Fibroblast of skin of right biceps (primary cell): ENCODE measurements at regions not wholly inside any gene's neighbourhood (a gene's known extent, or its start where the extent isn't known, plus 50 kb on each side); places are given as distances from the start of the nearest gene placed in this dataset.

ENCODE experiments used
- DNase-seq: peaks from one replicate; pipeline ENCODE4 v3.0.0-alpha.2; 2013

DNA sequence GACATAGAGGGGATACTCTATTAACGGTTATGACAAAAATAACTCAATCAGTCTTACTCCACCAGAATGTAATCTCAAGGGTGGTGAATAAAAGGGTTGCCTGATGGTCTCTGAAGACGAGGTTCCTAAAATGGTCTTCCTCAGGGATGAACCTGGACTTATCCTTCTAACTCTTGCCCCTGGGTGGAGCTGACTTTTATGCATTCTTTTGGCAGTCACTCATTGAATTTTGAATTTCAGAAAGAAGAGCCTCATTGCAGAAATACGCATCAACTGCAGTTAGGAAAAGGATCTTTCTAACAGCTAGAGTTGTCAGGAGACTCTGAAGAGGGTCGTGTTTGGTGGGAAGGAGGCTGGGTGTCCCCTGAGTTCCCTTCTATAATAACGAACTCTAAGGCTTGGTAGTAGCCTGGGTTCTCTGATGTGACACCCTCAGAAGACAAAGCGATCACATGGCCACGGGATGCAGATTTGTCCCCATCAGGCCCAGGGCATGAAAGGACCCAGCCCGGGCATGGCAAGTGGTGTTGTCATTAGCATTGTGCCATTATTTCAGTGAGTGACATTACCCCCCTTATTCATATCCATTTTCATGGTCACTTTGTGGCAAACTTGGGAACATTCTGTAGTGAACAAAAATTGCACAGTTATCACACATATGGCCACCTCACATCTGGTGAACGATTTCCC is 58.6 kb upstream of the JCAD start:
- no peak for DNase-seq

DNA sequence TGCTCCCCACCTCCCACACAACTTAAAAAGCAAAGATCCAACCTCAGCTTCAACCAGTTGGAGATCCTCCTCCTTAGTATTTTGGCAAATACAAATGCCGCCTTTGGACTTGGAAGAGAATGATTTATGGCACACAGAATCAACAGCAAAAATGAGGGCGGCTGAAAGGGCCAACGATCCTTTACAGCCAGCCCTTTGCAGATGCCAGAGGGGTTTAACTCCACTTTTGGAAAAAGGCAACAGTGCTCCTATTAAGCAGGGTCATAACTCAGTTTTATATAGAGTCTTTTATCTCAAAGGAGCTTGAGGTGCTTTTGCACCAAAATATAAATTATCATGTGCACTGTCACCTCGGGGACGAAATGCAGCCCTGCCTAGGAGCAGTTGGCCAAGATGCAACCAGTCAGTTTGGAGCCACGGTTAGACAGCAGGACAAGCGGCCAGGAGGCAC is 56.7 kb upstream of the JCAD start:
- DNase-seq: no peak

DNA sequence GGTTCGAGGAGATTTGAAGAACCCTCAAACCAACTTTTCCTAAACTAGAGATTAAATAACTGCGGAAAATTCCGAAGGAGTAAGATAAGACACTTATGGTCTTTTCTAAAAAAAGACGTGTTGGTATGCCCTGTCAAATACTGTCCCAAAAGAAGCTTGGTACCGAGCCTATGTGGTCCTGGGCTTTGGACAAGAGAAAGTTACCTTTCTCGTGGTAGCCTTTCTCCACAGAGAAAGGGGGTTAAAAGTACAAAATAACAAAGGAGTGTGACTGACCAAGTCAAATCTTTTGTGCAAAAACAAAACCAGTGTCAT is 56.2 kb upstream of the JCAD start:
- no peak for DNase-seq

DNA sequence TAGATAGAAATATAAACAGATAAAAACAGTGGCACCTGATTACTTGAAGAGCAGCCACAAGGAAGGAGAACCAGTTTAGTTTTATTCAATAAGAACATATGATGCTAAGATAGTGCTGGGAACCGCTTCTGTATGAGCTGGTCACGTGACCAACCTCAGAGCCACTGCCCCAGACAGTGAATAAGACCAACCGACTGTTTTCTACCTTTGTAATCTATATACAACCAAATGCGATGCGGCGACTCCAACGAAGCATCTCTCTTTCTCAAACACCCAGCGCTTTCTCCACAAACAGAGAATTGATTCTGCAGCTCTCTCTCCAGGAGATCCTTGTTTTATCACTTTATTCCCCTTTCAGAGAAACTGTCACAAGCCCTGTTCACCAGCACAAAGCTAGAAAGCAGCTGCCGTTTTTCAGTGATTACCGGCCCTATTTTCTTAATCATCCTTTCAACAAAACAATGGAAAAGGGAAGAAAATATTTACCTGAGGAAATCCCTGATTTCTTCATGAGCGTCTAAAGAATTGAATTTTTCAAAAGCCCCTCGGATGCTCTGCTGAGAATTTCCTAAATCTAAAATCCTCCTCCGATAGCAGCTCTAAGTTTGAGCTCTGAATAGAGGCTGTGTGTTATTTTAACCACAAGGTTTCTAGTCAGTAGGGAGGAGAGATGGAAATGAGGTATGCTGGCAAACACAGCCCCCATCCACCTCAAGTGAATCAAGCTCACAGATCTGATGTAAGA is 55.7 kb upstream of the JCAD start:
- DNase-seq: peak; percentile 42

DNA sequence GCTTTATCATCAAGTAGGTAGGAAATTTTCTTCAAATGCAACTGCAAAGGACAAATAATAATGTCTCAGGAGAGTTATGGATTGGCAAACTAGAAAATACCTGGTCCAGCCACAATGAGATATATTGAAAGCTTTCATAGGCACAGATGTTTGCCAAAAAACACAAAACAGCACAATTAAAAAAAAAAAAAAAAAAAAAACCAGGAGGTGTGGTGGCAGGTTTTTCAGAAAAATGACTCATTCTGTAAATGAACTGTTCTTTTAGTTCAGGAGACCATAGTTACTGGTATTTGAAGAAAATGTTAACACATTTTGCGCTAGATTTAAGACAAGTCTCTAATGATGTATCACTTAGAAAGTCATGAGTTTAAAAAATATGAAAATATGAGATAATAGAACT is 55.0 kb upstream of the JCAD start:
- no peak for DNase-seq

DNA sequence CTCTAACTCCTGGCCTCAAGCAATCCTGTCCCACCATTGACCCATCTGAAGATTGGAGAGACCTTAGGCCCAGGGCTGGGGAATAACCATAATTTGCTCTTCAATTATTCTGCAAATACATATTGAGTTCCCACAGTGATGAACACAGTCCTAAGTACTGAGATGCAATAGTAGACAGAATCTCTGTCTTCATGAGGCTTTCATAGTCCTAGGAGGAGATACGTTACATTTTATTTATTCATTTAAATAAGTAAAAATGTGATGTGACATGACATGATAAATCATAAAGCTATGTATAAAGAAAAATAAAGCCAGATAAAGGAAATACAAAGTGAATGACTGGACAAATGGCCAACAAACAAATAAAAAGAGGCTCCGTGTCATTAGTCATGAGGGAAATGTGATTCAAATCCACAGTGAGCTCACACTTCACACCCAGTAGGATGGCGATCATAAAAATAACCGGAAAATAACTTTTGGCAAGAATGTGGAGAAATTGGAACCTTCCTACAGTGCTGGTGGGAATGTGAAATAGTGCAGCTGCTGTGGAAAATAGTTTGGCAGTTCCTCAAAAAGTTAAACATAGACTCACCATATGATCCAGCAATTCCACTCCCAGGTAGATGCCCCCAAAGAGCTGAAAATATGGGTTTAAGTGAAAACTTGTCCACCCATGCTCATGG is 52.1 kb upstream of the JCAD start:
- peak; percentile 84 for DNase-seq
